T1000 (cell line): ENCODE measurements at regions not wholly inside any gene's neighbourhood (a gene's known extent, or its start where the extent isn't known, plus 50 kb on each side); places are given as distances from the start of the nearest gene placed in this dataset.

Experiments
- DNase-seq: peaks from one replicate; lab custom pipeline; 2025; ENCODE audit warnings: mixed read lengths; lab: John Stamatoyannopoulos, UW

DNA sequence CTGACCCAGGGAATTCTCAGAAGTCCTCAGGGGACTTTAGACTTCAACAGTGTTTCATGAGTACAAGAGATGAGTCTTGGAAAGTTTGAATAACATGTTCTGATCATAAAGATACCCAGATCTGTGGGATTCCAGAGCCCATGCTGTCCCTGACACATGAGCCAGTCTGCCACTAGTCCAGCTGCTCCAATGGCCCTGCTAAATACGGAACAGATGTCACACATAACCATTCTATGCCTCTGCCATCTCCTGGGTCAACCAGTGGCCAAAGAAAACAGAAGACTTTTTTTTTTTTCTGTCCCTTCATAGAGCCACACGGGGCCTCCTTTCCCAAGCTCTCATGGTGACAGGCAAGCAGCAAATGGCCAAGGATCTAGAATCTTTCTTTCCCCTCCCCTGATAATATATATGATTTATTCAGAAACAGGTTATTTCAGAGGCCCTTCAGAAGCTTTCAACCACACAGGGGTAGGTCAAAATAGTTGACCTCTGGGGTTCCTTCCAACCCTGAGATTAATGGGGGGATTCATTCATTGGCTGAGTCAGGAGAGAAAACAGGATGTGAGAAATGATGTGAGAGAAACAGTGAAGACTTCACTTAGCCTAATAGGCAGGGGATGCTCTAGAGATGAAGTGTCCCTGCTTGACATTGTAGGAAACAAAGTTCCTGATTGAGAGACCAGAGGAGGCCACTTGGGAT, 367.7 kb downstream of the CDK5RAP2 start:
- DNase-seq = no peak

DNA sequence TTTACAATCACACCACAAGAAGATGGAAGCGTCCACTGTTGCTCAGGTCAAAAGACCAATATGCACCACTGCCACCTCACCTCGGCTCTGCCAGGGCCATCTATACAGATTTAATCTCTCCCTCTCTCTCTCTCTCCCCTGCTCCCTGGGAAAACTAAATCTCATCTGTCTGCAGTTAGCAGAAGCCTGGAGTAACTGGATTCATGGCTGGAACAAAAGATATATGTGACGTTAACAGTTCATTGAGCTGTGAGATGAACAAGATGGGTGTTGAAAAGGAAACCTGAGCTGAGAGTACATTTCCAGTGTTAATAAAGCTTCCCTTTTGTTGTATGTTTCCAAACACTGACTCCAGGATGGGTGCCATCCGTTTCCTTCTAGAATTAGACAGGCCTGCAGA, 369.7 kb downstream of the CDK5RAP2 start:
- DNase-seq = no peak

DNA sequence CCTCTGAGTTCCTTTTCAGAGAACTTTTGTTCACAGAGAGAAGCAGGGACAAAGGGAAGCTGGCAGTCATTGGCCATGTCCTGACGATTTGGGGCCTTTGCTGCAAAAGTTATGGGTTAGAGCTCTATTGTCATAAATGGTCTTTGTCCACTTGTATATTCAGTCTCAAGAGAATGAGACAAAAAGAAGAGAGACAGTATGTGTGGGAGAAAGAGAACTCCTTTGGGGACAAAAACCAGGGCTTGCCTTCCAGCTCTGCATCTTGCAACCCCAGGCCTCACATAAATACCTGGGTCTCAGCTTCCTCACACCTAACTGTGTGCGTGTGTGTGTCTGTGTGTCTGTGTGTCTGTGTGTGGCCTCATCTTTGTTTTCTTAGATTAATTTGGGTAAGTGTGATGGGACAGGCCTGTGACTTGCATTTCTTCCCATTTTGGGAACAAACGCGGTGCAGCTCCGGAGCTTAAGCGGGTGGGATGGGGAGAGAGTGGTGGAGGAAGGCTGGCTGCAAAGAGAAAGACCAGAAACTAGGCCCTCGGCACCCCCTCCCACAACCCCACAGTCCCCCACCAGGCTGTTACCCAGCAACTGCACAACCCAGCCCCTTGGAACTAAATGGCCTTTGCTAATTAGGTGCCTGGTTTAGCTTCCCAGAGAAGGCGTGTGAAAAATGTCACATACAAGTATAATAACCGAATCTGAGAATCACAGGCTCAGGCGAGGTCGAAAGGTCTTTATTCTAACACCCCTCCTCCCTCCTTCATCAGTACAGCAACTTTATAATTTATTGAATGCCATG, 376.9 kb downstream of the CDK5RAP2 start:
- DNase-seq = no peak

- no peak for DNase-seq
Observed at GRCh38 chr9:120198027-120198426, 381.9 kb downstream of the CDK5RAP2 start.

DNA sequence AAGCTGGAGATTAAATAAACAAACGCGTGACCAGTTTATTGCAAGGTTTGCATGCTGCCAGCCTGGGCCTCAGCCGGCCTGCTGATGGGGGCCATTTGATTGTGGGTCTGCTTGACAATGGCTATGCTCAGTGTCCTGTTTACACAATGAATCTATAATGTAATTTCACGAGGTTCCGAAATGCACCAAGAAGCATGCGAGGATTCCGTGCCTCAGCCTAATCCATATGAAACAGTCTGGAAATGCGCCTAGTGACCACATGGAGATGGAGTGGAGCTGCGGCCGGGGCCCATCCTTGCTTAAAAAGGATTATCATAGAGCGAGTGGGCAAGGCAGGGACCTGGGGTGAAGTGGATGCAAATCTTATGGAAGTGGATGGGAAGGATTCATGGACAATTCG, 382.4 kb downstream of the CDK5RAP2 start:
- DNase-seq = no peak

GRCh38 chr9:120191141-120191540, 388.8 kb downstream of the CDK5RAP2 start:
- DNase-seq = no peak

- DNase-seq = no peak
Observed at GRCh38 chr9:120187758-120188157, 392.2 kb downstream of the CDK5RAP2 start.

GRCh38 chr9:120186276-120186675, 393.7 kb downstream of the CDK5RAP2 start:
- DNase-seq = no peak

DNA sequence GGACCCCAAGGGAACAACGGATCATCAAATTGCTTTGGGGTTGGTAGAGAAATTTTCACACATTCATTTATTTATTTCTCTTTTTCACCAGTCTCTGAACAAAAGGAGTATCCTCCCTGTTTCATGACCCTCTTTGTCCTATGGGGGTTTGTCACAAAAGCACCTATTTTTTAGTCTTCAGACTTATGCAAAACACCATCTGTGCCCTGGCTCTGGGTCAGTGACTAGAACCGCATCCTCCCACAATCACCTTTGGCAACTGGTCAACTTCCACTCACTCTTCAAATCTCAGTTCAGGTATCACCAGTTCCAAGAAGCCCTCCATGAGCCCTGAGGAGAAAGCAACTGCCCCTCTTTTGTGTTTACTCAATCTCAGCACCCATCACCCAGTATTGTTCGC, 395.7 kb downstream of the CDK5RAP2 start:
- no peak for DNase-seq

GRCh38 chr9:120183615-120184014, 396.4 kb downstream of the CDK5RAP2 start:
- no peak for DNase-seq

GRCh38 chr9:120182011-120182410, 398.0 kb downstream of the CDK5RAP2 start:
- no peak for DNase-seq

- DNase-seq = no peak
Observed at GRCh38 chr9:120177121-120177520, 402.8 kb downstream of the CDK5RAP2 start.

- DNase-seq = no peak
Observed at GRCh38 chr9:120175031-120175430, 404.9 kb downstream of the CDK5RAP2 start.

GRCh38 chr9:120161776-120162175, 418.2 kb downstream of the CDK5RAP2 start:
- no peak for DNase-seq

DNA sequence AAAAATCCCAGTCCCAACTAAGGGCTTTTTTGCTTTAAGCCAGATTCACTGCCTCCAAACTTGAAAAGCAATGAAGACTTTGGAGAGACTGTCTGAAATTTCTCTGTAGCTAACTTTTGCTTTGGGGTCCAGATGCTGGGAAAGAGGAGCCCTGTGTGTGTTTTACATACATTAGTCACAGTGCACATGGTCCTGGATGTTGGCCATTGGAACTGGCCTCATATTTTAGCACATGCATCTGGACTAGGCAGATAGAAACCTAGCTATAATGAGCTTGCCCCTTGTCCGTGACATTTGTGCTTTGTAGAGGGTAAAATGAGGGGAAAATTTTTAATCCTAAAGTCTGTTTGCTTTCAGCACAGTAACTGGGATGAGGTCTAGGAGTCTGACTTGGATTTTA, 421.7 kb downstream of the CDK5RAP2 start:
- DNase-seq = no peak

GRCh38 chr9:120156376-120156775, 423.6 kb downstream of the CDK5RAP2 start:
- DNase-seq = no peak

DNA sequence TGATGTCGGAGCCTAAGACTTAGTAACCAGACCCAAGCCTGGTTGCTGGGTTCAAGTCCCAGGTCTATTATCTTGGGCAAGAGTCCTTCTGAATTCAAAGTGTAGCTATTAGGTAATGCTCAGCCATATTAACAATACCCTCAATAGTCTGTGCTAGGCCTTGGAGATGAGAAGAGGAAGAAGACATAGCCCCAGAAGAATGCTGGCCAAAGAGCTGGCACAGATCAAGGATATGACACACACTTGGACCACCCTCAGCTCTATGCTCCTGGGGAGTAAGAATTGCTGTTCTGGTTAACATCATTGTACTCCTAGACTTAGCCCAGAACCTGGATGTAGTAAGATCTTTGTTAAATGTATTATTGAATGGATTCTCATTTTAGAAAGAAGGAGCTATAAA, 426.7 kb downstream of the CDK5RAP2 start:
- no peak for DNase-seq

GRCh38 chr9:120152295-120152694, 427.7 kb downstream of the CDK5RAP2 start:
- no peak for DNase-seq

DNA sequence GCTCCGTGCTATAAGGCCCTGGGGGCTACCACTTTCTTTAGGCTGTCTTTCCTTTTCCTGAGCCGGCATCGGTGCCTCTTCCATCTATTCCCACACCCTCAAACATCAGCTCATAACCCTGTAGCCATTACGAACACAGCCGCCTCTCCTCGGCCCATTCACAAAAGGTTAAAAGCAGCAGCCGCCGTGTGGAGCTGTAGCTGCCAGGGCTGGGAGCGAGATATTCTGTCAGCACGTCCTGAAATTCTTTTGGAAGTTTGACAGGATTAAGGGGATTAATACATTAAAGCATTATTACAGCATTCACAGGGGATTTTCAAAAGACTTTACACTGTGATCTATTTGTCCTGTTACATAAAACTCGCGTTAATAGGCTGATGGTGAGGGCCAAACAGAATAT, 428.2 kb downstream of the CDK5RAP2 start:
- DNase-seq = no peak

DNA sequence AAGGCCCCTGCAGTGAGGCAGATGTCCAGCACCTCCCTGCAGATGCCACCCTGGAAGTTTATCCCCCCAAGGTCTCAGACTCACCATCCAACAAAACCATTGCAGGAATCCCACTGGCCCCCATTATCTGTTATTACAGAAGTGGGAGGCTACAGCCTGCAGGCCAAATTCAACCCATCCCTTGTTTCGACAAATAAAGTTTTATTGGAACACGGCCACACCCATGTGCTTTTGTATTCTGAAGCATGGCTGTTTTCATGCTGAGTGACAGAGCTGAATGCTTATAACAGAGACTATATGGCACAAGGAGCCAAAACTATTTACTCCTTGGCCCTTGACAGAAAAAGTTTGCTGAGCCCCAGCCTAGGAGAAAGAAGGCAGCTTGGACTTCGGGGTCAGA, 428.8 kb downstream of the CDK5RAP2 start:
- no peak for DNase-seq

DNA sequence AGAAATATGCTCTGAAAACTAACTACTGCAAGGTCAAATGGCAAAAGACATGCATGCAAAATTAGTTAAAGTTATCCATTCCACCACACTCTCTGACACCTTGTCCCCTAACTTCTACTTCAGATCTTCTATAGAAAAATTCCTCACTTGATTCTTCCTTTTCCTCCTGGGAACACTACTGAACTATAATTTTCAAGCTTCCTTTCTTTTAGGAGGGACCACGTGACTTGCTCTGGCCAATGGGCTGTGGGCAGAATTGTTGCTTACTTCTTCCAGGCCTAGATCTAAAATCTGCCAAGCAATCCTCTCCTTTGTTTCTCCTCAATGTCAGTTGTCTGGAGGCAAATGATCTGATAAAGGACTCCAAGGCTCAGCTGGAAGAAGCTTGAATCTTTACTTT, 441.0 kb downstream of the CDK5RAP2 start:
- DNase-seq = no peak

DNA sequence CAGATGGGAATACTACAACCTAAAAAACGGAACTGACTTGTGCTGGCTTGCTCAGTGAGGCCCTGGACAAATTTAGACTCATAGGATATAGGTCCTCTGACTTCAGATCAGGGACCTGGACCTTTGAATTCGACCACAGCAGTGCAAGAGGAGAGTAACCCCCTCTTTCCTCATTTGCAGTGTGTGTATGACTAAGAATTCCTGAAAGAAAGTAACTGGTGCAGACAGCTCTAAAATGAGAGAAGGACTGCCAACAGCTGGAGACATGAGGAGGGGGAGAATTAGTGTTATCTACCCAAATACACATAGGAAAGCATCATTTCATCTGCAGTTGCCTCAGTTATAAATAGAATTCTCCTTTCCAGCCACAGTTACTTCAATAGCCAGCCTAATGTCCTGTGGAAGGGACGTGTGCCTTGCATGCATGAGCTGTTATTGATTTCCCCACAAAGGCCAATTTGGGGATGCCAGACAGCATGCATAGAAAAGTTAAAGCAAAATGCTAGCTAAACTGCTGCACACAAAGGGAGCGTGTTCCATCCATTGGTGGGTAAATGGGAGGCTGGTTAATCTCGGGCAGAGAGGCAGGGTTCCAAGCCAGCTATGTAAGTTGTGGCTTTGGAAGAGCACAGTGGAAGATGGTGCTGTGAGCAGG, 442.7 kb downstream of the CDK5RAP2 start:
- no peak for DNase-seq

GRCh38 chr9:120136696-120137095, 443.3 kb downstream of the CDK5RAP2 start:
- no peak for DNase-seq
